Hematopoietic multipotent progenitor cell (in vitro differentiated cells): ENCODE measurements at regions not wholly inside any gene's neighbourhood (a gene's known extent, or its start where the extent isn't known, plus 50 kb on each side); places are given as distances from the start of the nearest gene placed in this dataset.
"Not testable (repeated sequence)": the region's sequence is repeated elsewhere in the genome, so short reads cannot be mapped to it uniquely, and the experiment has no call there.

Experiments
- DNase-seq, 3 donors: peaks; one replicate each; pipeline ENCODE4 v3.0.0-alpha.2; 2011 to 2015; ENCODE audit warnings: low read depth in 2 of 3, low spot score in 2 of 3

- no peak for DNase-seq
Measured at GRCh38 chr7:55261386-55261770, 103.8 kb upstream of the LANCL2 start.

GRCh38 chr7:55265328-55265727 lies 99.8 kb upstream of the LANCL2 start:
- DNase-seq = not testable (repeated sequence)

GRCh38 chr7:55265836-55266642 lies 99.1 kb upstream of the LANCL2 start:
- no peak for DNase-seq

GRCh38 chr7:55271069-55271626 lies 94.0 kb upstream of the LANCL2 start:
- DNase-seq = no peak

GRCh38 chr7:55271661-55272060 lies 93.5 kb upstream of the LANCL2 start:
- DNase-seq = no peak

GRCh38 chr7:55272328-55272727 lies 92.8 kb upstream of the LANCL2 start:
- no peak for DNase-seq

GRCh38 chr7:55273186-55273980 lies 91.8 kb upstream of the LANCL2 start:
- no peak for DNase-seq

- DNase-seq = no peak
Measured at GRCh38 chr7:55274156-55274555, 91.0 kb upstream of the LANCL2 start.

GRCh38 chr7:55275291-55276200 lies 89.6 kb upstream of the LANCL2 start:
- DNase-seq = no peak

GRCh38 chr7:55276572-55277295 lies 88.4 kb upstream of the LANCL2 start:
- DNase-seq = no peak

GRCh38 chr7:55277916-55278315 lies 87.2 kb upstream of the LANCL2 start:
- DNase-seq = no peak

- DNase-seq = no peak
Measured at GRCh38 chr7:55278321-55278720, 86.8 kb upstream of the LANCL2 start.

- no peak for DNase-seq
Measured at GRCh38 chr7:55279080-55279845, 85.9 kb upstream of the LANCL2 start.

- DNase-seq = peak; percentile 28 to 83 (median 55)
Measured at GRCh38 chr7:55280031-55280454, 85.1 kb upstream of the LANCL2 start.

GRCh38 chr7:55285665-55286064 lies 79.5 kb upstream of the LANCL2 start:
- DNase-seq = no peak

GRCh38 chr7:55286666-55287065 lies 78.5 kb upstream of the LANCL2 start:
- no peak for DNase-seq

GRCh38 chr7:55288070-55288824 lies 76.9 kb upstream of the LANCL2 start:
- no peak for DNase-seq

GRCh38 chr7:55296070-55296469 lies 69.1 kb upstream of the LANCL2 start:
- no peak for DNase-seq
